B cell (primary cell): ENCODE measurements at regions not wholly inside any gene's neighbourhood (a gene's known extent, or its start where the extent isn't known, plus 50 kb on each side); places are given as distances from the start of the nearest gene placed in this dataset.

Experiments
- ATAC-seq: fragments of 200-7000 bp; cut with Tn5 transposase; one replicate; pipeline ENCODE4 v1.10.0; 2021; ENCODE audit warnings: low read depth, mild to moderate bottlenecking, moderate number of reproducible peaks, moderate library complexity
- CTCF ChIA-PET: fragments of 350-600 bp; sonication (Branson Sonifier 250); formaldehyde crosslinking; loops from one replicate; lab custom pipeline; 2021; ENCODE audit warnings: antibody characterized with exemption, inconsistent platforms; lab: Charles Lee
- POLR2A ChIA-PET: fragments of 350-600 bp; sonication (Branson Sonifier 250); formaldehyde crosslinking; loops from one replicate; lab custom pipeline; 2021; ENCODE audit warnings: antibody characterized with exemption; lab: Charles Lee
- DNase-seq: peaks from one replicate; pipeline ENCODE4 v3.0.0; 2013
- H2AFZ ChIP-seq: 2 replicates; pipeline ENCODE4 v1.6.1; 2012; ENCODE audit warnings: mild to moderate bottlenecking, low read depth, low read length; ENCODE audit not compliant: insufficient read depth, poor library complexity, severe bottlenecking
- H3K27ac ChIP-seq, 2 donors: 1 replicate in 1 of 2; 2 replicates in 1 of 2; pipeline ENCODE4 v1.5.1; 2012 to 2013; ENCODE audit warnings: low read length in 2 of 2, mild to moderate bottlenecking in 2 of 2, moderate library complexity in 1 of 2
- H3K27me3 ChIP-seq, 4 experiments: fragments of 200-600 bp in 1 of 4; sonication (generic) in 1 of 4; replicated peaks in 1 of 4; 1 replicate in 2 of 4; 2 replicates in 2 of 4; pipeline versions ENCODE4 v1.6.1 to v1.7.0; 2013 to 2016; ENCODE audit warnings: low read length in 3 of 4, mild to moderate bottlenecking in 2 of 4, mixed read lengths in 1 of 4, moderate library complexity in 1 of 4; ENCODE audit not compliant: insufficient read depth in 4 of 4, control insufficient read depth in 3 of 4; ENCODE audit errors: control extremely low read depth in 1 of 4
- H3K36me3 ChIP-seq, 2 experiments: replicated peaks in 1 of 2; 1 replicate in 1 of 2; 2 replicates in 1 of 2; pipeline versions ENCODE4 v1.6.1 to v1.7.1; 2013; ENCODE audit warnings: low read length in 1 of 2; ENCODE audit not compliant: insufficient read depth in 2 of 2, control insufficient read depth in 1 of 2; ENCODE audit errors: control extremely low read depth in 1 of 2, extremely low read depth in 1 of 2
- H3K4me1 ChIP-seq, 2 donors: fragments of 200-600 bp in 1 of 2; sonication (generic) in 1 of 2; 1 replicate in 1 of 2; 2 replicates in 1 of 2; pipeline versions ENCODE4 v1.5.1 to v1.6.1; 2013 to 2017; ENCODE audit warnings: low read length in 2 of 2; ENCODE audit not compliant: control insufficient read depth in 2 of 2, insufficient read depth in 2 of 2
- H3K4me2 ChIP-seq: replicated peaks from 2 replicates; pipeline ENCODE3; 2012; ENCODE audit warnings: mild to moderate bottlenecking, low read depth, low read length; ENCODE audit not compliant: poor library complexity, severe bottlenecking
- H3K4me3 ChIP-seq, 5 experiments: fragments of 200-600 bp in 1 of 5; sonication (generic) in 1 of 5; 1 replicate in 3 of 5; 2 replicates in 2 of 5; pipeline versions ENCODE4 v1.5.1 to v1.7.0; 2011 to 2016; ENCODE audit warnings: low read length in 4 of 5, mild to moderate bottlenecking in 4 of 5, low read depth in 2 of 5, control low read depth in 1 of 5, moderate library complexity in 1 of 5; ENCODE audit not compliant: insufficient read depth in 1 of 5; ENCODE audit errors: control extremely low read depth in 1 of 5, extremely low read depth in 1 of 5
- H3K79me2 ChIP-seq: fragments of 200-600 bp; sonication (generic); one replicate; pipeline ENCODE4 v1.6.0; 2016; ENCODE audit warnings: low read length; ENCODE audit not compliant: control insufficient read depth, insufficient read depth
- H3K9ac ChIP-seq: fragments of 200-600 bp; sonication (generic); 2 replicates; pipeline ENCODE4 v1.6.1; 2017; ENCODE audit warnings: mild to moderate bottlenecking, low read length, moderate library complexity
- H3K9me3 ChIP-seq, 3 donors: one replicate each; pipeline versions ENCODE4 v1.6.1 to v1.7.1; 2013; ENCODE audit warnings: low read length in 2 of 3; ENCODE audit not compliant: control insufficient read depth in 2 of 3, insufficient read depth in 1 of 3; ENCODE audit errors: control extremely low read depth in 1 of 3
- H4K20me1 ChIP-seq: 2 replicates; pipeline ENCODE4 v1.6.0; 2012; ENCODE audit warnings: mild to moderate bottlenecking, low read length; ENCODE audit not compliant: insufficient read depth, control insufficient read depth, poor library complexity, severe bottlenecking
- H3K27ac Mint-ChIP-seq: one replicate; pipeline ENCODE4 v1.8.0; 2021; ENCODE audit warnings: mixed read lengths
- H3K27me3 Mint-ChIP-seq: one replicate; pipeline ENCODE4 v1.8.0; 2021; ENCODE audit warnings: mixed read lengths
- H3K4me1 Mint-ChIP-seq: one replicate; pipeline ENCODE4 v1.8.0; 2021; ENCODE audit warnings: mixed read lengths
- H3K4me3 Mint-ChIP-seq: one replicate; pipeline ENCODE4 v1.8.0; 2021; ENCODE audit warnings: mixed read lengths
- H3K9me3 Mint-ChIP-seq: one replicate; pipeline ENCODE4 v1.8.0; 2022; ENCODE audit warnings: mixed read lengths; ENCODE audit not compliant: insufficient read depth
- CTCF ChIP-seq: fragments of 200-600 bp; IDR thresholded peaks from one replicate; pipeline ENCODE4 v1.8.0; 2022; ENCODE audit warnings: antibody characterized with exemption, mild to moderate bottlenecking
- EZH2 ChIP-seq: IDR thresholded peaks from 2 replicates; pipeline ENCODE4 v1.6.1; 2012; ENCODE audit warnings: borderline replicate concordance, low read depth, mild to moderate bottlenecking, moderate library complexity, low read length; ENCODE audit not compliant: insufficient read depth, poor library complexity, severe bottlenecking
- WGBS: methylation state at CpG from one replicate; pipeline ENCODE4 v1.1.5; 2013; ENCODE audit warnings: missing lambda C conversion rate; ENCODE audit not compliant: insufficient coverage; 5-methylcytosine and 5-hydroxymethylcytosine counted together
- intact Hi-C: fragments of 100-400 bp; cut with micrococcal nuclease; formaldehyde crosslinking; loops from one replicate; pipeline ENCODE4 v1.10.0; 2022

GRCh38 chr3:28901018-28901417, 379.9 kb upstream of the RBMS3 start:
- H3K27ac ChIP-seq = no peak overlapping the region
- H3K9me3 ChIP-seq = peaks cover 0 to 13% (median 0%) of the 10 kb centered on the region in 3 donors
- Mint-ChIP-seq H3K4me1 (no peaks in the 10 kb centered on the region), H3K27ac (no peak overlapping the region), H3K9me3 (no peaks in the 10 kb centered on the region), H3K4me3 (no peak overlapping the region), H3K27me3 (no peaks in the 10 kb centered on the region)
- H3K27me3 ChIP-seq = no peaks in the 10 kb centered on the region
- TF ChIP-seq EZH2 = no peak
- no peak for TF ChIP-seq CTCF
- no peak overlapping the region for H3K9ac ChIP-seq
- no peak for DNase-seq
- H3K4me1 ChIP-seq = no peaks in the 10 kb centered on the region
- no peak for ATAC-seq
- H4K20me1 ChIP-seq = no peaks in the 10 kb centered on the region
- ChIA-PET CTCF (no interaction called here), POLR2A (no interaction called here)
- H3K4me2 ChIP-seq = no peak overlapping the region
- H3K79me2 ChIP-seq = no peaks in the 10 kb centered on the region
- H3K36me3 ChIP-seq = no peaks in the 10 kb centered on the region
- H2AFZ ChIP-seq = no peak overlapping the region
- no peak overlapping the region for H3K4me3 ChIP-seq
- intact Hi-C loops = no loop called here

- Histone ChIP-seq H4K20me1 (no peaks in the 10 kb centered on the region), H3K4me1 (no peaks in the 10 kb centered on the region), H3K9ac (no peak overlapping the region), H3K27ac (no peak overlapping the region), H3K4me3 (no peak overlapping the region), H3K36me3 (no peaks in the 10 kb centered on the region), H3K27me3 (no peaks in the 10 kb centered on the region), H3K9me3 (peaks cover 0 to 10% (median 0%) of the 10 kb centered on the region in 3 donors), H3K4me2 (no peak overlapping the region), H2AFZ (no peak overlapping the region), H3K79me2 (no peaks in the 10 kb centered on the region)
- 92% methylated on average over 29 of the region's 30 CpGs for WGBS
- ChIA-PET POLR2A (no interaction called here), CTCF (no interaction called here)
- intact Hi-C loops = no loop called here
- ATAC-seq (no peak), DNase-seq (no peak)
- no peak for TF ChIP-seq CTCF
- no peak for TF ChIP-seq EZH2
- Mint-ChIP-seq H3K4me1 (no peaks in the 10 kb centered on the region), H3K9me3 (no peaks in the 10 kb centered on the region), H3K4me3 (no peak overlapping the region), H3K27ac (no peak overlapping the region), H3K27me3 (no peaks in the 10 kb centered on the region)
These were observed 377.7 kb upstream of the RBMS3 start for GRCh38 chr3:28903171-28903601.
